H1 (cell line): ENCODE measurements at regions not wholly inside any gene's neighbourhood (a gene's known extent, or its start where the extent isn't known, plus 50 kb on each side); places are given as distances from the start of the nearest gene placed in this dataset.

Source experiments
- CTCF ChIA-PET: fragments of 300-600 bp; sonication (Branson Sonifier 250); formaldehyde crosslinking; loops from one replicate; lab custom pipeline; 2021; ENCODE audit not compliant: partially characterized antibody; lab: Charles Lee
- POLR2A ChIA-PET: fragments of 300-600 bp; sonication (Branson Sonifier 250); formaldehyde crosslinking; loops from one replicate; lab custom pipeline; 2021; ENCODE audit warnings: inconsistent platforms; ENCODE audit not compliant: partially characterized antibody; lab: Charles Lee
- DNase-seq, 2 experiments: peaks; one replicate each; pipeline versions ENCODE4 v3.0.0 to v3.0.0-alpha.2; 2010 to 2022; ENCODE audit warnings: low spot score in 2 of 2, low read depth in 1 of 2, mixed read lengths in 1 of 2
- FAIRE-seq: peaks from 2 replicates; lab custom pipeline; 2011; peaks lifted over from hg19 to GRCh38; lab: Jason Lieb, UNC
- H2AFZ ChIP-seq: 2 replicates; pipeline ENCODE4 v1.8.1; 2012; ENCODE audit warnings: low read length, inconsistent platforms
- H2AK5ac ChIP-seq: 2 replicates; pipeline ENCODE4 v1.6.1; 2013; ENCODE audit warnings: low read depth, low read length
- H2BK120ac ChIP-seq: replicated peaks from 2 replicates; pipeline ENCODE3; 2013; ENCODE audit warnings: low read depth, low read length, inconsistent platforms
- H2BK12ac ChIP-seq: 2 replicates; pipeline ENCODE4 v1.6.1; 2013; ENCODE audit warnings: low read depth, low read length
- H2BK15ac ChIP-seq: 2 replicates; pipeline ENCODE4 v1.6.1; 2013; ENCODE audit warnings: low read length
- H2BK20ac ChIP-seq: 2 replicates; pipeline ENCODE4 v1.6.1; 2013; ENCODE audit warnings: low read length
- H2BK5ac ChIP-seq: 2 replicates; pipeline ENCODE4 v1.6.1; 2013; ENCODE audit warnings: low read depth, low read length
- H3K14ac ChIP-seq: 2 replicates; pipeline ENCODE4 v1.6.1; 2013; ENCODE audit warnings: inconsistent platforms; ENCODE audit not compliant: insufficient read length
- H3K18ac ChIP-seq: 2 replicates; pipeline ENCODE4 v1.6.1; 2013; ENCODE audit warnings: low read length; ENCODE audit errors: extremely low read depth
- H3K23ac ChIP-seq: 2 replicates; pipeline ENCODE4 v1.6.1; 2013; ENCODE audit warnings: inconsistent platforms; ENCODE audit not compliant: insufficient read length
- H3K23me2 ChIP-seq: 2 replicates; pipeline ENCODE4 v1.6.1; 2013; ENCODE audit warnings: low read depth, low read length
- H3K27ac ChIP-seq: 2 replicates; pipeline ENCODE4 v1.6.1; 2011; ENCODE audit warnings: low read depth, low read length, inconsistent platforms
- H3K27me3 ChIP-seq, 4 experiments: replicated peaks in 1 of 4; 1 replicate in 1 of 4; 2 replicates in 3 of 4; pipeline versions ENCODE4 v1.6.1 to v1.8.1; 2011 to 2013; ENCODE audit warnings: low read length in 3 of 4, mild to moderate bottlenecking in 3 of 4, inconsistent platforms in 2 of 4, mixed read lengths in 2 of 4, moderate library complexity in 1 of 4; ENCODE audit not compliant: control insufficient read depth in 3 of 4, insufficient read depth in 3 of 4; ENCODE audit errors: extremely low read depth in 1 of 4
- H3K36me3 ChIP-seq, 4 experiments: 2 replicates each; pipeline versions ENCODE4 v1.6.1 to v1.8.1; 2011 to 2013; ENCODE audit warnings: mild to moderate bottlenecking in 4 of 4, low read length in 3 of 4, moderate library complexity in 2 of 4, control low read depth in 1 of 4, inconsistent platforms in 1 of 4; ENCODE audit not compliant: insufficient read depth in 4 of 4, control insufficient read depth in 2 of 4
- H3K4ac ChIP-seq: replicated peaks from 2 replicates; pipeline ENCODE3; 2013; ENCODE audit warnings: low read length, low read depth, mixed read lengths, inconsistent platforms; ENCODE audit not compliant: insufficient read length
- H3K4me1 ChIP-seq, 4 experiments: replicated peaks in 1 of 4; 1 replicate in 1 of 4; 2 replicates in 3 of 4; pipeline versions ENCODE4 v1.6.1 to v1.8.1; 2011 to 2013; ENCODE audit warnings: low read length in 3 of 4, inconsistent platforms in 2 of 4, mixed read lengths in 1 of 4; ENCODE audit not compliant: insufficient read depth in 4 of 4, control insufficient read depth in 3 of 4
- H3K4me2 ChIP-seq, 2 experiments: 2 replicates each; pipeline versions ENCODE4 v1.6.1 to v1.8.1; 2011 to 2013; ENCODE audit warnings: low read depth in 2 of 2, low read length in 2 of 2, control low read depth in 1 of 2, inconsistent platforms in 1 of 2, mild to moderate bottlenecking in 1 of 2; ENCODE audit not compliant: insufficient read depth in 1 of 2
- H3K4me3 ChIP-seq, 4 experiments: fragments of 200-600, 300-600 bp in 1 of 4; sonication (generic), shearing (Covaris generic), sonication (Bioruptor Twin) in 1 of 4; 2 replicates each; pipeline versions ENCODE4 v1.5.1 to v1.8.1; 2011 to 2016; ENCODE audit warnings: low read length in 4 of 4, low read depth in 3 of 4, control low read depth in 2 of 4, inconsistent platforms in 2 of 4, mild to moderate bottlenecking in 2 of 4, mixed read lengths in 1 of 4, moderate library complexity in 1 of 4; ENCODE audit not compliant: insufficient read depth in 2 of 4; ENCODE audit errors: extremely low read depth in 1 of 4
- H3K56ac ChIP-seq: replicated peaks from 2 replicates; pipeline ENCODE3; 2013; ENCODE audit warnings: low read depth, mild to moderate bottlenecking, mixed read lengths, low read length, inconsistent platforms; ENCODE audit not compliant: insufficient read length
- H3K79me1 ChIP-seq: 2 replicates; pipeline ENCODE4 v1.6.1; 2013; ENCODE audit warnings: low read depth, low read length, control low read depth
- H3K79me2 ChIP-seq, 2 experiments: 2 replicates each; pipeline versions ENCODE4 v1.6.1 to v1.8.1; 2012 to 2013; ENCODE audit warnings: low read length in 2 of 2, mild to moderate bottlenecking in 2 of 2, inconsistent platforms in 1 of 2; ENCODE audit not compliant: insufficient read depth in 2 of 2, control insufficient read depth in 1 of 2
- H3K9ac ChIP-seq, 4 experiments: replicated peaks in 1 of 4; 1 replicate in 1 of 4; 2 replicates in 3 of 4; pipeline versions ENCODE4 v1.6.1 to v1.8.1; 2011 to 2013; ENCODE audit warnings: low read depth in 3 of 4, low read length in 3 of 4, control low read depth in 2 of 4, mild to moderate bottlenecking in 2 of 4, moderate library complexity in 2 of 4, inconsistent platforms in 1 of 4; ENCODE audit errors: extremely low read depth in 1 of 4
- H3K9me3 ChIP-seq, 2 experiments: 2 replicates each; pipeline versions ENCODE4 v1.6.1 to v1.8.1; 2012 to 2013; ENCODE audit warnings: mild to moderate bottlenecking in 2 of 2, moderate library complexity in 2 of 2, control low read depth in 1 of 2, inconsistent platforms in 1 of 2, low read depth in 1 of 2, low read length in 1 of 2, mixed read lengths in 1 of 2; ENCODE audit not compliant: insufficient read depth in 2 of 2
- H4K20me1 ChIP-seq, 2 experiments: replicated peaks in 1 of 2; 2 replicates each; pipeline versions ENCODE3 to v1.8.1; 2011 to 2013; ENCODE audit warnings: inconsistent platforms in 2 of 2, low read length in 2 of 2, mild to moderate bottlenecking in 1 of 2; ENCODE audit not compliant: insufficient read depth in 2 of 2, control insufficient read depth in 1 of 2
- H4K5ac ChIP-seq: 2 replicates; pipeline ENCODE4 v1.6.1; 2013; ENCODE audit warnings: low read length, low read depth, mixed read lengths, inconsistent platforms; ENCODE audit not compliant: insufficient read length
- H4K8ac ChIP-seq: 2 replicates; pipeline ENCODE4 v1.8.0; 2013; ENCODE audit warnings: mild to moderate bottlenecking, moderate library complexity, low read length, inconsistent platforms; ENCODE audit not compliant: insufficient read depth; ENCODE audit errors: extremely low read depth
- H4K91ac ChIP-seq: replicated peaks from 2 replicates; pipeline ENCODE3; 2013; ENCODE audit warnings: low read length, mixed read lengths, inconsistent platforms; ENCODE audit not compliant: insufficient read length
- CHD2 ChIP-seq: IDR thresholded peaks from 2 replicates; pipeline ENCODE4 v1.6.1; 2012; ENCODE audit warnings: low read length, improper control_type of control experiment
- CREB1 ChIP-seq: IDR thresholded peaks from 2 replicates; pipeline ENCODE4 v1.6.1; 2012; ENCODE audit warnings: inconsistent platforms
- NANOG ChIP-seq: IDR thresholded peaks from 2 replicates; pipeline ENCODE4 v1.6.1; 2011; ENCODE audit warnings: low read length, low read depth, mild to moderate bottlenecking, inconsistent platforms; ENCODE audit not compliant: insufficient read depth, poor library complexity, severe bottlenecking
- RAD21 ChIP-seq, 2 experiments: IDR thresholded peaks in 1 of 2; conservative IDR thresholded peaks in 1 of 2; 2 replicates each; pipeline ENCODE4 v1.6.1; 2011; ENCODE audit warnings: low read depth in 2 of 2, low read length in 2 of 2, improper control_type of control experiment in 1 of 2, inconsistent platforms in 1 of 2, mild to moderate bottlenecking in 1 of 2, moderate library complexity in 1 of 2
- WGBS, 2 experiments: shearing (Covaris generic) in 1 of 2; methylation state at CpG; one replicate each; pipeline versions ENCODE4 v1.1.6 to v1.1.7; 2013 to 2015; ENCODE audit warnings: low lambda C conversion rate in 2 of 2, mixed read lengths in 2 of 2, inconsistent platforms in 1 of 2, low coverage in 1 of 2, missing lambda C conversion rate in 1 of 2; ENCODE audit not compliant: insufficient replicate concordance in 2 of 2, insufficient coverage in 1 of 2, insufficient read length in 1 of 2; ENCODE audit errors: extremely low coverage in 1 of 2, missing lambda C conversion rate in 1 of 2; 5-methylcytosine and 5-hydroxymethylcytosine counted together
- TF ChIP-seq, protein P1 (sequence below): IDR thresholded peaks from 2 replicates; pipeline ENCODE4 v1.6.1; 2011; ENCODE audit warnings: low read depth, mild to moderate bottlenecking, low read length; ENCODE audit not compliant: insufficient read depth

DNA sequence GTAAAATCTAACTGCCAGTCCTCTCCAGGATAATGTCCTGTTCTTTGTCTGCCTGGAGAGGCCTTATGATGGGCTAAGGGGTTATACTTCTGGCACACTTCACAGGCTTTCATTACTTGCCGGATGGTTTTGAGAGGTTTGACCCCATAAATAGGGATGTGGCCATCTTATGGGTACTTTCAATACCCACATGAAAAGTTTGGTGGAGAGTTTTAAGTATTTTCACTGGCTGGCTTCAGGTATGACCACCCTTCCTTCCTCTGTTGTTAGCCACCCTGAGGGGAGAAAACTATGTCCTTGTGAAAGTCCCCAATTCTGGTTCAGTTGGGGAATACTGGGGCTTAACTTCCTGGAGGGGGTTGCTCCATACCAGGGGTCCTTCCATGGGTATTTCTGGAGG is 54.8 kb downstream of the ASCL4 start:
- no peak overlapping the region for H3K56ac ChIP-seq
- FAIRE-seq (no peak), DNase-seq (no peak)
- peaks cover 0 to 3% (median 0%) of the 10 kb centered on the region in 4 experiments; a peak in 1 of 7 replicates for H3K4me1 ChIP-seq
- no peak overlapping the region for H2AK5ac ChIP-seq
- no peak for TF ChIP-seq NANOG
- TF ChIP-seq, protein P1, sequence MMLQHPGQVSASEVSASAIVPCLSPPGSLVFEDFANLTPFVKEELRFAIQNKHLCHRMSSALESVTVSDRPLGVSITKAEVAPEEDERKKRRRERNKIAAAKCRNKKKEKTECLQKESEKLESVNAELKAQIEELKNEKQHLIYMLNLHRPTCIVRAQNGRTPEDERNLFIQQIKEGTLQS: no peak
- TF ChIP-seq CREB1: no peak
- TF ChIP-seq CHD2: no peak
- no peak for TF ChIP-seq RAD21 (IDR thresholded peaks at IDR 0.05 in 1 of 2, conservative IDR thresholded peaks at IDR 0.05 in 1 of 2; ENCODE audit: low read depth in 2 of 2, low read length in 2 of 2)
- ChIA-PET POLR2A (no interaction called here), CTCF (no interaction called here)
- no peaks in the 10 kb centered on the region for H3K79me1 ChIP-seq
- peaks cover 19 to 41% of the 10 kb centered on the region in 2 experiments for H3K9me3 ChIP-seq
- H3K27me3 ChIP-seq: no peaks in the 10 kb centered on the region
- H2BK20ac ChIP-seq: no peak overlapping the region
- no peak overlapping the region for H4K8ac ChIP-seq
- H3K4me2 ChIP-seq: no peak overlapping the region
- no peaks in the 10 kb centered on the region for H3K79me2 ChIP-seq
- H4K91ac ChIP-seq: no peak overlapping the region
- 71% methylated on average over 1 of the region's 1 CpG; no CpG with 5 or more reads in 1 of the 2 experiments for WGBS, 2 experiments
- H3K9ac ChIP-seq: no peak overlapping the region
- no peak overlapping the region for H3K27ac ChIP-seq
- no peak overlapping the region for H2BK120ac ChIP-seq
- H3K4me3 ChIP-seq: no peak overlapping the region
- H4K20me1 ChIP-seq: no peaks in the 10 kb centered on the region
- no peak overlapping the region for H2BK15ac ChIP-seq
- H3K36me3 ChIP-seq: no peaks in the 10 kb centered on the region; a peak in 1 of 8 replicates
- H2BK5ac ChIP-seq: no peak overlapping the region
- H3K18ac ChIP-seq: no peak overlapping the region
- no peak overlapping the region for H2BK12ac ChIP-seq
- H3K23me2 ChIP-seq: no peaks in the 10 kb centered on the region
- H3K14ac ChIP-seq: no peak overlapping the region
- H3K4ac ChIP-seq: no peak overlapping the region
- no peak overlapping the region for H3K23ac ChIP-seq
- H2AFZ ChIP-seq: no peak overlapping the region
- H4K5ac ChIP-seq: no peak overlapping the region
